Endothelial cell of umbilical vein (primary cell): ENCODE measurements at regions not wholly inside any gene's neighbourhood (a gene's known extent, or its start where the extent isn't known, plus 50 kb on each side); places are given as distances from the start of the nearest gene placed in this dataset.
A peak's percentile ranks its signal among the peaks of the same experiment; 100 is the strongest.

Experiments used
- BruUV-seq: library from RNA; stranded (reverse); fragments of 400-500 nt; replicated peaks from 2 replicates; lab custom pipeline; 2021; lab: Mats Ljungman, UMichigan
- CTCF ChIA-PET: fragments of 300-600, 350-600 bp; sonication (Branson Sonifier 250); formaldehyde crosslinking; loops from one replicate; lab custom pipeline; 2021; ENCODE audit warnings: antibody characterized with exemption, inconsistent platforms; lab: Charles Lee
- POLR2A ChIA-PET: fragments of 300-600, 350-600 bp; sonication (Branson Sonifier 250); formaldehyde crosslinking; loops from one replicate; lab custom pipeline; 2021; ENCODE audit warnings: antibody characterized with exemption, inconsistent platforms; lab: Charles Lee
- DNase-seq: peaks from one replicate; pipeline ENCODE4 v3.0.0-alpha.2; 2011; ENCODE audit warnings: low read depth, low spot score
- FAIRE-seq: peaks from 2 replicates; lab custom pipeline; 2011; peaks lifted over from hg19 to GRCh38; lab: Jason Lieb, UNC
- H2AFZ ChIP-seq: 2 replicates; pipeline ENCODE4 v1.6.0; 2012; ENCODE audit warnings: low read depth, low read length, control low read depth, inconsistent platforms
- H3K27ac ChIP-seq: 2 replicates; pipeline ENCODE4 v1.5.1; 2011; ENCODE audit warnings: low read depth, mild to moderate bottlenecking, control low read depth, low read length, moderate library complexity; ENCODE audit not compliant: insufficient read depth
- H3K27me3 ChIP-seq, 2 experiments: 2 replicates each; pipeline versions ENCODE4 v1.6.0 to v1.6.1; 2011; ENCODE audit warnings: low read length in 2 of 2, mixed read lengths in 1 of 2; ENCODE audit not compliant: control insufficient read depth in 2 of 2, insufficient read depth in 2 of 2
- H3K36me3 ChIP-seq, 2 experiments: 2 replicates in 1 of 2; 3 replicates in 1 of 2; pipeline ENCODE4 v1.5.1; 2011; ENCODE audit warnings: low read length in 2 of 2, mild to moderate bottlenecking in 1 of 2, moderate library complexity in 1 of 2; ENCODE audit not compliant: control insufficient read depth in 2 of 2, insufficient read depth in 2 of 2; ENCODE audit errors: extremely low read depth in 1 of 2
- H3K4me1 ChIP-seq: 3 replicates; pipeline ENCODE4 v1.5.1; 2011; ENCODE audit warnings: mild to moderate bottlenecking, low read length; ENCODE audit not compliant: control insufficient read depth, insufficient read depth; ENCODE audit errors: extremely low read depth
- H3K4me2 ChIP-seq: 2 replicates; pipeline ENCODE4 v1.6.1; 2011; ENCODE audit warnings: low read length, control low read depth, mixed read lengths; ENCODE audit not compliant: insufficient read depth
- H3K4me3 ChIP-seq, 3 experiments: fragments of 200-600 bp in 1 of 3; sonication (generic), shearing (Covaris generic) in 1 of 3; replicated peaks in 1 of 3; 2 replicates each; pipeline ENCODE4 v1.5.1; 2011 to 2016; ENCODE audit warnings: control low read depth in 3 of 3, low read length in 3 of 3, mild to moderate bottlenecking in 2 of 3, inconsistent platforms in 1 of 3, low read depth in 1 of 3, moderate library complexity in 1 of 3; ENCODE audit not compliant: insufficient read depth in 1 of 3
- H3K79me2 ChIP-seq: 2 replicates; pipeline ENCODE4 v1.6.0; 2012; ENCODE audit warnings: low read length, inconsistent platforms; ENCODE audit not compliant: control insufficient read depth, insufficient read depth
- H3K9ac ChIP-seq: replicated peaks from 2 replicates; pipeline ENCODE3; 2011; ENCODE audit warnings: low read length, control low read depth; ENCODE audit not compliant: insufficient read depth; ENCODE audit errors: extremely low read depth
- H3K9me1 ChIP-seq: replicated peaks from 3 replicates; pipeline ENCODE4 v1.6.0; 2011; ENCODE audit warnings: mild to moderate bottlenecking, low read length; ENCODE audit not compliant: control insufficient read depth, insufficient read depth; ENCODE audit errors: extremely low read depth
- H3K9me3 ChIP-seq: replicated peaks from 2 replicates; pipeline ENCODE4 v1.5.1; 2012; ENCODE audit warnings: low read length, inconsistent platforms; ENCODE audit not compliant: control insufficient read depth, insufficient read depth
- H4K20me1 ChIP-seq: replicated peaks from 2 replicates; pipeline ENCODE3; 2011; ENCODE audit warnings: mild to moderate bottlenecking, low read length; ENCODE audit not compliant: control insufficient read depth, insufficient read depth; ENCODE audit errors: extremely low read depth
- FOS ChIP-seq: IDR thresholded peaks from 2 replicates; pipeline ENCODE4 v1.6.1; 2011; ENCODE audit warnings: mild to moderate bottlenecking, low read length, moderate library complexity, borderline replicate concordance; ENCODE audit not compliant: insufficient read depth
- GATA2 ChIP-seq: IDR thresholded peaks from 2 replicates; pipeline ENCODE4 v1.7.0; 2011; ENCODE audit warnings: low read depth, mild to moderate bottlenecking, moderate library complexity, mixed read lengths, low read length; ENCODE audit not compliant: insufficient read length, insufficient read depth
- JUN ChIP-seq: IDR thresholded peaks from 2 replicates; pipeline ENCODE4 v1.6.1; 2011; ENCODE audit warnings: borderline replicate concordance, low read depth; ENCODE audit not compliant: insufficient read length, insufficient read depth
- MAX ChIP-seq: IDR thresholded peaks from 2 replicates; pipeline ENCODE4 v1.6.1; 2011; ENCODE audit not compliant: insufficient read depth, insufficient read length
- MYC ChIP-seq: IDR thresholded peaks from one replicate; pipeline ENCODE4 v1.6.1; 2011; ENCODE audit warnings: mild to moderate bottlenecking, low read depth, low read length
- dilution Hi-C: fragments of 300-500 bp; cut with MboI; formaldehyde crosslinking; loops from one replicate; pipeline ENCODE4 v1.15.0; 2019; ENCODE audit warnings: low sequenced_read_pairs; ENCODE audit not compliant: extremely low pct_ligation_motif_present
- intact Hi-C: fragments of 100-400 bp; cut with micrococcal nuclease; formaldehyde crosslinking; loops from one replicate; pipeline ENCODE4 v1.10.0; 2022

DNA sequence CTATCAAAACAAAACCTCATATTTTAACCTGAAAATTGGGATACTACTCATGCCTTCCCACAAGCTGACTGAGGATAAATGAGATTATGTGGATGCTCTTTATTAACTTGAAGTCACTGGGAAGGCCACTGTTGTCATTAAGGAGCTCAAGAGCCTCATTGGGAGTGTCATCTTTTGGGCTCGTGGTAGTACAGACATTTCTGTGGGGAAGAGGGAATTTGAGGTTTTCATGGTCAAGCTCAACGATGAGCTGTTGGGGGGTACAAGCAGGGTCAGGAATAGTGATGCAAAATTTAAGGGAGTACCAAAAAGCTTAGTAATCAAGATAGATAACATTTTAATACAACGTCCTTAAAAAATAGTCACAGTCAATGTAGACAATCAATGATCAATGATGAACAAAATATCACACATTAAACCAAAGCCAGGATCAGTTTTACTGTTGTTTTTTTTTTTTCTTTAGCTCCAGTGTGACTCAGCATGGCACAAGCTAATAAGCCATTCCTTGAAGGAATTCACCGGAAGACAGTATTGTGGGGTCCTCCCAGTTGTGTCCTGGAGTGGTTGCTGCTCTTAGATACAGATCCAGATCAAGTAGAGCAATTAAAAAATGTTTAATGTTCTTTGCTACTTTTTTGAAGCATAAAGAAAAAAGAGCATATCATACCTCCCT, 130.9 kb downstream of the C12orf75 start:
- Histone ChIP-seq H3K36me3 (no peaks in the 10 kb centered on the region), H3K4me1 (peaks cover 47% of the 10 kb centered on the region), H3K4me2 (no peak overlapping the region), H3K27me3 (no peaks in the 10 kb centered on the region), H3K4me3 (no peak overlapping the region), H3K9me3 (no peaks in the 10 kb centered on the region), H4K20me1 (no peaks in the 10 kb centered on the region), H3K79me2 (no peaks in the 10 kb centered on the region), H2AFZ (peak overlapping the region; percentile 14), H3K9ac (no peak overlapping the region), H3K9me1 (no peaks in the 10 kb centered on the region), H3K27ac (peak overlapping the region; percentile 27)
- ChIA-PET CTCF (interaction anchor here (0.6 to 2.3 kb wide), 8 partner anchors 9 to 245 kb away, joined by 3 to 10 read pairs (median 7); no protein-coding TSS in a partner anchor), POLR2A (no interaction called here)
- dilution Hi-C loops = no loop called here
- FAIRE-seq (peak; percentile 69), DNase-seq (peak; percentile 44)
- intact Hi-C loops = no loop called here
- peak; percentile 11 for TF ChIP-seq GATA2
- peak; percentile 84 for TF ChIP-seq FOS
- peak; percentile 13 for TF ChIP-seq JUN
- TF ChIP-seq MYC = no peak
- BruUV-seq = no TSS peak

GRCh38 chr12:105461944-105462762, 131.7 kb downstream of the C12orf75 start:
- Histone ChIP-seq H3K4me3 (no peak overlapping the region), H4K20me1 (no peaks in the 10 kb centered on the region), H3K27me3 (no peaks in the 10 kb centered on the region), H3K27ac (peak overlapping the region; percentile 27), H3K4me1 (peaks cover 54% of the 10 kb centered on the region), H3K9me3 (no peaks in the 10 kb centered on the region), H3K36me3 (no peaks in the 10 kb centered on the region), H3K9ac (no peak overlapping the region), H2AFZ (no peak overlapping the region), H3K79me2 (no peaks in the 10 kb centered on the region), H3K9me1 (no peaks in the 10 kb centered on the region), H3K4me2 (no peak overlapping the region)
- intact Hi-C loops = no loop called here
- ChIA-PET POLR2A (no interaction called here), CTCF (interaction anchor here (0.6 to 2.3 kb wide), 9 partner anchors 8 to 244 kb away, joined by 3 to 10 read pairs (median 5); no protein-coding TSS in a partner anchor)
- FAIRE-seq (no peak), DNase-seq (no peak)
- dilution Hi-C loops = no loop called here
- TF ChIP-seq MAX = no peak
- no TSS peak for BruUV-seq
